ENCODE measurements at regions not wholly inside any gene's neighbourhood (a gene's known extent, or its start where the extent isn't known, plus 50 kb on each side); places are given as distances from the start of the nearest gene placed in this dataset.

- Histone ChIP-seq H3K4me1 (no peaks in the 10 kb centered on the region), H3K27ac (no peak overlapping the region), H3K36me3 (no peaks in the 10 kb centered on the region), H3K9me3 (no peaks in the 10 kb centered on the region), H3K4me3 (no peak overlapping the region), H3K27me3 (no peaks in the 10 kb centered on the region)
- no peak for DNase-seq
- no peak for ATAC-seq
- intact Hi-C loops (cut with DNase I), result no loop called here
- WGBS (ENCODE audit: insufficient coverage, low coverage, low lambda C conversion rate, missing lambda C conversion rate), result 41% methylated on average over 9 of the region's 9 CpGs
- TF ChIP-seq POLR2A (IDR thresholded peaks at IDR 0.05) (no peak), CTCF (IDR thresholded peaks at IDR 0.05) (no peak)
These were observed 89.3 kb downstream of the MAD2L1 start for GRCh38 chr4:119977076-119977940.

GRCh38 chr4:119971431-119972084, 95.1 kb downstream of the MAD2L1 start:
- TF ChIP-seq CTCF (IDR thresholded peaks at IDR 0.05), result no peak
- TF ChIP-seq POLR2A (IDR thresholded peaks at IDR 0.05), result no peak
- no peak overlapping the region for H3K4me3 ChIP-seq
- no peaks in the 10 kb centered on the region for H3K36me3 ChIP-seq
- no peaks in the 10 kb centered on the region for H3K4me1 ChIP-seq
- 60% methylated on average over 1 of the region's 1 CpG for WGBS (ENCODE audit: insufficient coverage, low coverage, low lambda C conversion rate, missing lambda C conversion rate)
- DNase-seq, result no peak
- H3K27ac ChIP-seq, result no peak overlapping the region
- no peaks in the 10 kb centered on the region for H3K9me3 ChIP-seq
- intact Hi-C loops (cut with DNase I), result no loop called here
- no peaks in the 10 kb centered on the region for H3K27me3 ChIP-seq
- no peak for ATAC-seq

GRCh38 chr4:119962631-119963030, 104.0 kb downstream of the MAD2L1 start:
- Histone ChIP-seq H3K4me3 (no peak overlapping the region), H3K36me3 (no peaks in the 10 kb centered on the region), H3K9me3 (no peaks in the 10 kb centered on the region), H3K4me1 (no peaks in the 10 kb centered on the region), H3K27ac (no peak overlapping the region), H3K27me3 (no peaks in the 10 kb centered on the region)
- DNase-seq (no peak), ATAC-seq (no peak)
- intact Hi-C loops (cut with DNase I), result no loop called here
- no peak for TF ChIP-seq POLR2A (IDR thresholded peaks at IDR 0.05)
- no peak for TF ChIP-seq CTCF (IDR thresholded peaks at IDR 0.05)

- intact Hi-C loops (cut with DNase I), result no loop called here
- no peak for ATAC-seq
- Histone ChIP-seq H3K27me3 (no peaks in the 10 kb centered on the region), H3K4me3 (no peak overlapping the region), H3K27ac (no peak overlapping the region), H3K9me3 (no peaks in the 10 kb centered on the region), H3K36me3 (no peaks in the 10 kb centered on the region), H3K4me1 (no peaks in the 10 kb centered on the region)
- TF ChIP-seq POLR2A (IDR thresholded peaks at IDR 0.05) (no peak), CTCF (IDR thresholded peaks at IDR 0.05) (no peak)
- DNase-seq, result no peak
These were observed 107.7 kb downstream of the MAD2L1 start for GRCh38 chr4:119958983-119959382.
